Caco-2 (cell line): ENCODE measurements at regions not wholly inside any gene's neighbourhood (a gene's known extent, or its start where the extent isn't known, plus 50 kb on each side); places are given as distances from the start of the nearest gene placed in this dataset.
"Not testable (repeated sequence)": the region's sequence is repeated elsewhere in the genome, so short reads cannot be mapped to it uniquely, and the experiment has no call there.

Experiments
- BruUV-seq: library from RNA; stranded (reverse); fragments of 400-500 nt; replicated peaks from 2 replicates; lab custom pipeline; 2021; lab: Mats Ljungman, UMichigan
- CTCF ChIA-PET: fragments of 300-600 bp; sonication (Branson Sonifier 250); formaldehyde crosslinking; loops from one replicate; lab custom pipeline; 2022; ENCODE audit warnings: antibody characterized with exemption; lab: Charles Lee
- POLR2A ChIA-PET: fragments of 300-600 bp; sonication (Branson Sonifier 250); formaldehyde crosslinking; loops from one replicate; lab custom pipeline; 2022; ENCODE audit warnings: antibody characterized with exemption; lab: Charles Lee
- DNase-seq, 2 experiments: peaks; one replicate each; pipeline versions ENCODE4 v3.0.0 to v3.0.0-alpha.2; 2020 to 2022
- H3K27me3 ChIP-seq: replicated peaks from 2 replicates; pipeline ENCODE4 v1.6.0; 2011; ENCODE audit warnings: low read length; ENCODE audit not compliant: control insufficient read depth, insufficient read depth
- H3K36me3 ChIP-seq: 2 replicates; pipeline ENCODE4 v1.5.1; 2011; ENCODE audit warnings: low read length; ENCODE audit not compliant: control insufficient read depth, insufficient read depth
- H3K4me1 ChIP-seq: fragments of 250-450 bp; sonication (Bioruptor Pico); 2 replicates; pipeline ENCODE4 v1.5.1; 2020; ENCODE audit warnings: mild to moderate bottlenecking
- H3K4me3 ChIP-seq: 2 replicates; pipeline ENCODE4 v1.5.1; 2011; ENCODE audit warnings: low read depth, mild to moderate bottlenecking, control low read depth, low read length
- H3K9me3 ChIP-seq: fragments of 250-450 bp; sonication (Bioruptor Pico); 2 replicates; pipeline ENCODE4 v1.5.1; 2020; ENCODE audit warnings: mild to moderate bottlenecking, moderate library complexity
- H3K27ac Mint-ChIP-seq: one replicate; pipeline ENCODE4 v1.8.0; 2022; ENCODE audit warnings: mixed read lengths; ENCODE audit not compliant: unreplicated experiment
- H3K27me3 Mint-ChIP-seq: one replicate; pipeline ENCODE4 v1.8.0; 2022; ENCODE audit warnings: mixed read lengths; ENCODE audit not compliant: insufficient read depth, unreplicated experiment
- H3K36me3 Mint-ChIP-seq: one replicate; pipeline ENCODE4 v1.8.0; 2022; ENCODE audit warnings: mild to moderate bottlenecking, mixed read lengths; ENCODE audit not compliant: insufficient read depth, unreplicated experiment
- H3K4me1 Mint-ChIP-seq: one replicate; pipeline ENCODE4 v1.8.0; 2022; ENCODE audit warnings: low read depth, mixed read lengths; ENCODE audit not compliant: unreplicated experiment
- H3K4me3 Mint-ChIP-seq: one replicate; pipeline ENCODE4 v1.8.0; 2022; ENCODE audit warnings: mild to moderate bottlenecking, moderate library complexity, mixed read lengths; ENCODE audit not compliant: unreplicated experiment
- H3K9me3 Mint-ChIP-seq: one replicate; pipeline ENCODE4 v1.8.0; 2022; ENCODE audit warnings: mixed read lengths; ENCODE audit not compliant: unreplicated experiment
- CTCF ChIP-seq, 2 experiments: fragments of 200-600 bp in 1 of 2; IDR thresholded peaks; 1 replicate in 1 of 2; 2 replicates in 1 of 2; pipeline versions ENCODE4 v1.5.1 to v1.8.0; 2011 to 2022; ENCODE audit warnings: antibody characterized with exemption in 1 of 2, control low read depth in 1 of 2, inconsistent platforms in 1 of 2, low read depth in 1 of 2, low read length in 1 of 2, mild to moderate bottlenecking in 1 of 2, moderate library complexity in 1 of 2; ENCODE audit not compliant: insufficient read depth in 1 of 2, severe bottlenecking in 1 of 2, unreplicated experiment in 1 of 2
- intact Hi-C: fragments of 100-400 bp; cut with micrococcal nuclease; formaldehyde crosslinking; loops from one replicate; pipeline ENCODE4 v1.10.0; 2022; ENCODE audit not compliant: unreplicated experiment

- no peaks in the 10 kb centered on the region for H3K27me3 Mint-ChIP-seq
- POLR2A ChIA-PET: no interaction called here
- no peak overlapping the region for H3K4me3 ChIP-seq
- CTCF ChIA-PET: no interaction called here
- DNase-seq: no peak
- H3K27ac Mint-ChIP-seq: no peak overlapping the region
- no peak overlapping the region for H3K4me3 Mint-ChIP-seq
- no peaks in the 10 kb centered on the region for H3K36me3 ChIP-seq
- no peaks in the 10 kb centered on the region for H3K4me1 Mint-ChIP-seq
- H3K9me3 Mint-ChIP-seq: no peaks in the 10 kb centered on the region
- no peaks in the 10 kb centered on the region for H3K36me3 Mint-ChIP-seq
- TF ChIP-seq CTCF (IDR thresholded peaks at IDR 0.05; ENCODE audit: insufficient read depth in 1 of 2, low read depth in 1 of 2, low read length in 1 of 2, severe bottlenecking in 1 of 2, unreplicated experiment in 1 of 2): no peak
- no peaks in the 10 kb centered on the region for H3K9me3 ChIP-seq
- intact Hi-C loops: no loop called here
- no peaks in the 10 kb centered on the region for H3K27me3 ChIP-seq
- no TSS peak for BruUV-seq
- no peaks in the 10 kb centered on the region; the same call in 1 of the 2 replicates for H3K4me1 ChIP-seq
These were observed 145.9 kb upstream of the TBX3 start for GRCh38 chr12:114829833-114830232.

GRCh38 chr12:114829244-114829643 is 145.3 kb upstream of the TBX3 start:
- intact Hi-C loops, H3K36me3 ChIP-seq, H3K27me3 Mint-ChIP-seq, H3K4me1 ChIP-seq, POLR2A ChIA-PET, H3K9me3 ChIP-seq, H3K27ac Mint-ChIP-seq, H3K36me3 Mint-ChIP-seq, H3K27me3 ChIP-seq, H3K4me3 Mint-ChIP-seq, CTCF ChIA-PET, DNase-seq, H3K4me3 ChIP-seq, H3K4me1 Mint-ChIP-seq, BruUV-seq, H3K9me3 Mint-ChIP-seq: not testable (repeated sequence)

DNA sequence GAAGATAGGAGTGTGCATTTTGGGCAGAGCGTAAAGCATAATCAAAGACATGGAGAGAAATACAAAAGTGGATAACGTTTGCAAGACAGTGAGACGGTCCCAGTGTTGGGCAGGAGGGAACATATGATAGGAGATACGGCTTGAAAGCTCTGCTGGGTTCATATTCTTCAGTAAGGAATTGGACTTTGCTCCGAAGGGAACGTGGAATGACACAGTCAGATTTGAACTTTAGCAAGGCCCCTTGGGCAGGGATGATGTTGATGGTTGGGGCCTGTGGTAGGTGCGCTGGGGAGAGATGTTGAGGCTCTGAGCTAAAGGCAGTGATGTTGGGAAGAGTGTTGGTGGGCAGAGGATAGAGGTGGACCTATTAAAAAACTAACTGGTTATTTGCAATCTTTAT is 143.5 kb upstream of the TBX3 start:
- no peak for DNase-seq
- Histone ChIP-seq H3K27me3 (no peaks in the 10 kb centered on the region), H3K4me3 (no peak overlapping the region), H3K36me3 (no peaks in the 10 kb centered on the region), H3K4me1 (no peaks in the 10 kb centered on the region; the same call in 1 of the 2 replicates), H3K9me3 (no peaks in the 10 kb centered on the region)
- ChIA-PET POLR2A (no interaction called here), CTCF (no interaction called here)
- intact Hi-C loops: no loop called here
- Mint-ChIP-seq H3K4me3 (no peak overlapping the region), H3K4me1 (no peaks in the 10 kb centered on the region), H3K36me3 (no peaks in the 10 kb centered on the region), H3K27me3 (no peaks in the 10 kb centered on the region), H3K27ac (no peak overlapping the region), H3K9me3 (no peaks in the 10 kb centered on the region)
- no TSS peak for BruUV-seq
- no peak for TF ChIP-seq CTCF (IDR thresholded peaks at IDR 0.05; ENCODE audit: insufficient read depth in 1 of 2, low read depth in 1 of 2, low read length in 1 of 2, severe bottlenecking in 1 of 2, unreplicated experiment in 1 of 2)

DNA sequence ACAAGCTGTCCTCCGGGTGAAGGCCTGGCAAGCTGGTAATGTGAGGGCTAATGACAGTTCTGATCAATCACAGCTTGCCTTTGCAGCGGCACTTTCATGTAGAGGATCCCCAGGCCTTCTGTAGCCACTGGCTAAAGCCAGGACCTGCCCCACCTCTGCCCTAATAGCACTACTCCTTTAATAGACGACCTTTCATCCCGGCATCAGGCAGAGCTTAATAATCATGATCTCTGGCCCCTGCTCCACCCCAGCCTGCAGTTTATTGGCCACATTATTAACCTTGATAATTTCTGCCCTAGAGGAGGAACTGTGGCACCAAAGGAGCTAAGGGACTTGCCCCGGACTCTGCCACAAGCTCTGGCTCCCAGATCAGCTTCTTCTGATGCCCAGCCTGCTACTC is 142.3 kb upstream of the TBX3 start:
- DNase-seq: no peak
- no peak for TF ChIP-seq CTCF (IDR thresholded peaks at IDR 0.05; ENCODE audit: insufficient read depth in 1 of 2, low read depth in 1 of 2, low read length in 1 of 2, severe bottlenecking in 1 of 2, unreplicated experiment in 1 of 2)
- H3K4me1 Mint-ChIP-seq: no peaks in the 10 kb centered on the region
- Histone ChIP-seq H3K4me3 (no peak overlapping the region), H3K27me3 (no peaks in the 10 kb centered on the region), H3K4me1 (no peaks in the 10 kb centered on the region; the same call in 1 of the 2 replicates), H3K36me3 (no peaks in the 10 kb centered on the region), H3K9me3 (no peaks in the 10 kb centered on the region)
- no peaks in the 10 kb centered on the region for H3K36me3 Mint-ChIP-seq
- no TSS peak for BruUV-seq
- ChIA-PET CTCF (no interaction called here), POLR2A (interaction anchor here (0.6 kb wide), 1 partner anchor 16 kb away, joined by 4 read pairs; no protein-coding TSS in a partner anchor)
- H3K27ac Mint-ChIP-seq: no peak overlapping the region
- H3K4me3 Mint-ChIP-seq: no peak overlapping the region
- H3K27me3 Mint-ChIP-seq: no peaks in the 10 kb centered on the region
- intact Hi-C loops: no loop called here
- no peaks in the 10 kb centered on the region for H3K9me3 Mint-ChIP-seq
